ENCODE measurements at regions not wholly inside any gene's neighbourhood (a gene's known extent, or its start where the extent isn't known, plus 50 kb on each side); places are given as distances from the start of the nearest gene placed in this dataset.
A peak's percentile ranks its signal among the peaks of the same experiment; 100 is the strongest.
"Not testable (repeated sequence)": the region's sequence is repeated elsewhere in the genome, so short reads cannot be mapped to it uniquely, and the experiment has no call there.

DNA sequence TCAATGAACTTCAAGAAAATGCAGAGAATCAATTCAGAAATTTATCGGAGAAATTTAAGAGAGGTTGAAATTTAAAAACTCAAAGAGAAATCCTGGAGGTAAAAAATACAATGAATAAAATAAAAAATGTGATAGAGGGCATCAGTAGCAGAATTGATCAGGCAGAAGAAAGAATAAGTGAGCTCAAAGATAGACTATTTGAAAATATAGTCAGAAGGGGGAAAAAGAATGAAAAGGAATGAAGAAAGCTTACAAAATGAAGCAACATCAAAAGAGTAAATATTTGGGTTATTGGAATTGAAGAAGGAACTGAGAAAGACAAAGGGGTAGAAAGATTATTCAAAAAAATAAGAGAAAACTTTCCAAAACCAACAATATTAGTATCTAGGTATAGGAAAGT is 291.4 kb downstream of the SH2D4B start:
- intact Hi-C loops (cut with micrococcal nuclease; ENCODE audit: unreplicated experiment), result no loop called here
- ChIA-PET CTCF (no interaction called here), POLR2A (ENCODE audit: unreplicated experiment) (no interaction called here)
- no peak for TF ChIP-seq EZH2 (IDR thresholded peaks at IDR 0.05; ENCODE audit: low read depth)
- TF ChIP-seq, protein P1, sequence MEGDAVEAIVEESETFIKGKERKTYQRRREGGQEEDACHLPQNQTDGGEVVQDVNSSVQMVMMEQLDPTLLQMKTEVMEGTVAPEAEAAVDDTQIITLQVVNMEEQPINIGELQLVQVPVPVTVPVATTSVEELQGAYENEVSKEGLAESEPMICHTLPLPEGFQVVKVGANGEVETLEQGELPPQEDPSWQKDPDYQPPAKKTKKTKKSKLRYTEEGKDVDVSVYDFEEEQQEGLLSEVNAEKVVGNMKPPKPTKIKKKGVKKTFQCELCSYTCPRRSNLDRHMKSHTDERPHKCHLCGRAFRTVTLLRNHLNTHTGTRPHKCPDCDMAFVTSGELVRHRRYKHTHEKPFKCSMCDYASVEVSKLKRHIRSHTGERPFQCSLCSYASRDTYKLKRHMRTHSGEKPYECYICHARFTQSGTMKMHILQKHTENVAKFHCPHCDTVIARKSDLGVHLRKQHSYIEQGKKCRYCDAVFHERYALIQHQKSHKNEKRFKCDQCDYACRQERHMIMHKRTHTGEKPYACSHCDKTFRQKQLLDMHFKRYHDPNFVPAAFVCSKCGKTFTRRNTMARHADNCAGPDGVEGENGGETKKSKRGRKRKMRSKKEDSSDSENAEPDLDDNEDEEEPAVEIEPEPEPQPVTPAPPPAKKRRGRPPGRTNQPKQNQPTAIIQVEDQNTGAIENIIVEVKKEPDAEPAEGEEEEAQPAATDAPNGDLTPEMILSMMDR (conservative IDR thresholded peaks at IDR 0.05), result no peak
- H3K4me1 ChIP-seq (replicated peaks; ENCODE audit: insufficient read depth), result no peaks in the 10 kb centered on the region
- H3K27me3 ChIP-seq (ENCODE audit: insufficient read depth, low read depth), result no peaks in the 10 kb centered on the region
- H3K4me2 ChIP-seq, result no peak overlapping the region
- no peaks in the 10 kb centered on the region for H3F3A ChIP-seq (ENCODE audit: insufficient read depth, low read depth)
- H3K9me3 ChIP-seq (ENCODE audit: insufficient read depth, low read depth), result no peaks in the 10 kb centered on the region
- H3K9me2 ChIP-seq (ENCODE audit: insufficient read depth), result no peaks in the 10 kb centered on the region; the same call in 1 of the 2 replicates
- no peaks in the 10 kb centered on the region for H3K36me3 ChIP-seq (ENCODE audit: low read depth)
- no TSS peak for BruUV-seq (replicated peaks)
- no peak overlapping the region for H3K27ac ChIP-seq
- no peaks in the 10 kb centered on the region for H4K20me1 ChIP-seq (ENCODE audit: insufficient read depth)
- H2AFZ ChIP-seq, result no peak overlapping the region
- no peaks in the 10 kb centered on the region for H3K79me2 ChIP-seq (ENCODE audit: low read depth)
- DNase-seq, result no peak
- H3K4me3 ChIP-seq, result no peak overlapping the region

DNA sequence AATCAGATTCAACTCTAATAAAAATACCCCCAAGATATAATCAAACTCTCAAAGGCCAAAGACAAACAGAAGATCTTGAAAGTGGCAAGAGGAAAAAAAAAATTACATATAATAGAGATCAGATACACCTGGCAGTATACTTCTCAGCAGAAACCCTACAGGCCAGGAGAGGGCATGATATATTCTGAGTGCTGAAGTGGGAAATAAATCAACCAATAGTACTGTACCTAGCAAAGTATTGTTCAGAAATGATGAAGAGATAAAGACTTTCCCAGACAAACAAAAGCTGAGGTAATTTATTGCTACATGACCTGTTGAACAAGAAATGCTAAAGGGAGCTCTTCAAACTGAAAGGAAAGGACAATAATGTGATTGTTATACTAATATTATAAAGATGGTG is 291.9 kb downstream of the SH2D4B start:
- no peak overlapping the region for H3K27ac ChIP-seq
- no peaks in the 10 kb centered on the region for H3K4me1 ChIP-seq (replicated peaks; ENCODE audit: insufficient read depth)
- no peaks in the 10 kb centered on the region for H3K9me3 ChIP-seq (ENCODE audit: insufficient read depth, low read depth)
- CTCF ChIA-PET, result no interaction called here
- BruUV-seq (replicated peaks), result no TSS peak
- no peaks in the 10 kb centered on the region for H3K79me2 ChIP-seq (ENCODE audit: low read depth)
- TF ChIP-seq, protein P1 (conservative IDR thresholded peaks at IDR 0.05), result no peak
- TF ChIP-seq EZH2 (IDR thresholded peaks at IDR 0.05; ENCODE audit: low read depth), result no peak
- intact Hi-C loops (cut with micrococcal nuclease; ENCODE audit: unreplicated experiment), result no loop called here
- no peak overlapping the region for H3K4me3 ChIP-seq
- H2AFZ ChIP-seq, result no peak overlapping the region
- no peaks in the 10 kb centered on the region for H4K20me1 ChIP-seq (ENCODE audit: insufficient read depth)
- DNase-seq, result no peak
- POLR2A ChIA-PET (ENCODE audit: unreplicated experiment), result no interaction called here
- no peaks in the 10 kb centered on the region; the same call in 1 of the 2 replicates for H3K9me2 ChIP-seq (ENCODE audit: insufficient read depth)
- H3F3A ChIP-seq (ENCODE audit: insufficient read depth, low read depth), result no peaks in the 10 kb centered on the region
- no peaks in the 10 kb centered on the region for H3K27me3 ChIP-seq (ENCODE audit: insufficient read depth, low read depth)
- H3K36me3 ChIP-seq (ENCODE audit: low read depth), result no peaks in the 10 kb centered on the region
- no peak overlapping the region for H3K4me2 ChIP-seq

DNA sequence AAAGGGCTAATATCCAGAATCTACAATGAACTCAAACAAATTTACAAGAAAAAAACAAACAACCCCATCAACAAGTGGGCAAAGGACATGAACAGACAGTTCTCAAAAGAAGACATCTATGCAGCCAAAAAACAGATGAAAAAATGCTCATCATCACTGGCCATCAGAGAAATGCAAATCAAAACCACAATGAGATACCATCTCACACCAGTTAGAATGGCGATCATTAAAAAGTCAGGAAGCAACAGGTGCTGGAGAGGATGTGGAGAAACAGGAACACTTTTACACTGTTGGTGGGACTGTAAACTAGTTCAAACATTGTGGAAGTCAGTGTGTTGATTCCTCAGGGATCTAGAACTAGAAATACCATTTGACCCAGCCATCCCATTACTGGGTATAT is 295.0 kb downstream of the SH2D4B start:
- H3K27ac ChIP-seq; intact Hi-C loops (cut with micrococcal nuclease; ENCODE audit: unreplicated experiment); H3K9me2 ChIP-seq (ENCODE audit: insufficient read depth); H3F3A ChIP-seq (ENCODE audit: insufficient read depth, low read depth); CTCF ChIA-PET; H3K9me3 ChIP-seq (ENCODE audit: insufficient read depth, low read depth); H3K79me2 ChIP-seq (ENCODE audit: low read depth); H3K4me1 ChIP-seq (replicated peaks; ENCODE audit: insufficient read depth); BruUV-seq (replicated peaks); H3K27me3 ChIP-seq (ENCODE audit: insufficient read depth, low read depth); DNase-seq; H3K4me2 ChIP-seq; H3K36me3 ChIP-seq (ENCODE audit: low read depth); POLR2A ChIA-PET (ENCODE audit: unreplicated experiment); H2AFZ ChIP-seq; H4K20me1 ChIP-seq (ENCODE audit: insufficient read depth); H3K4me3 ChIP-seq: not testable (repeated sequence)

DNA sequence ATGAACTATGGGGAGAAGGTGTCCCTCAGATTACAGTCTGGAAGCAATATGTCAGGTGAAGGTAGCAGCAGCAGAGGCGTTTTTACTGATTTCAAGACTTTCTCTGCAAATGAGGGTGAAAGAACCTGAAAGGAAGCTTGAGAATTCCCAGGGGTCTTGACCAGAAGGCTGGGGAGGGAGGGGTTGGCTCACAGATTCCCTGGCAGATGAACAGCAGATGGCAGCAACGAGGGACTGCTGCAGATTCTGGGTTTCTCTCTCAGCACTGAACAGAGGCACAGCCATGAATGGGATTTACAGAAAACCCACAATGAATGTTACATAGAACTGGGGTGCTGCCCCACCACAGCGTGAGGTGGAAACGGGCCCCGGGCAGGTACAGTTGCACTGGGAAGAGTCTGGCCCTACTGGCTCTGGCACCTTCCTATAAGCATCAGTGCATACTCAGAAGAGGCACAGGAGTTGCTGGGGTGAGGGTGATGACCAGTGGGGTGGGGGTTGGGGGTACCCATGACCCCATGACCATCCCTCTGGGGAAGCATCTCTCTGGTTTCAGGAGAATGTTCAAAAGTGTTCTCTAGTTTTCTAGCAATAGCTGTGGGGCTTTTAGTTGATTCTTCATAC is 317.8 kb downstream of the SH2D4B start:
- no peaks in the 10 kb centered on the region for H3K9me3 ChIP-seq (ENCODE audit: insufficient read depth, low read depth)
- POLR2A ChIA-PET (ENCODE audit: unreplicated experiment), result no interaction called here
- H3K4me3 ChIP-seq, result no peak overlapping the region
- CTCF ChIA-PET, result no interaction called here
- H3K4me1 ChIP-seq (replicated peaks; ENCODE audit: insufficient read depth), result no peaks in the 10 kb centered on the region
- H3K4me2 ChIP-seq, result no peak overlapping the region
- intact Hi-C loops (cut with micrococcal nuclease; ENCODE audit: unreplicated experiment), result no loop called here
- TF ChIP-seq, protein P1 (conservative IDR thresholded peaks at IDR 0.05), result 0 out of 2 replicates have a peak, but pooled peaks have one; percentile 38
- TF ChIP-seq EZH2 (IDR thresholded peaks at IDR 0.05; ENCODE audit: low read depth), result no peak
- H3F3A ChIP-seq (ENCODE audit: insufficient read depth, low read depth), result no peaks in the 10 kb centered on the region
- H3K9me2 ChIP-seq (ENCODE audit: insufficient read depth), result no peaks in the 10 kb centered on the region
- H3K27ac ChIP-seq, result no peak overlapping the region
- H2AFZ ChIP-seq, result no peak overlapping the region
- H3K36me3 ChIP-seq (ENCODE audit: low read depth), result no peaks in the 10 kb centered on the region
- no TSS peak for BruUV-seq (replicated peaks)
- DNase-seq, result no peak
- H4K20me1 ChIP-seq (ENCODE audit: insufficient read depth), result no peaks in the 10 kb centered on the region
- no peaks in the 10 kb centered on the region; the same call in 1 of the 2 replicates for H3K27me3 ChIP-seq (ENCODE audit: insufficient read depth, low read depth)
- no peaks in the 10 kb centered on the region for H3K79me2 ChIP-seq (ENCODE audit: low read depth)
